PC-9 (cell line): ENCODE measurements at regions not wholly inside any gene's neighbourhood (a gene's known extent, or its start where the extent isn't known, plus 50 kb on each side); places are given as distances from the start of the nearest gene placed in this dataset.

Experiments used
- CTCF ChIP-seq: fragments of 200-600 bp; sonication (generic); conservative IDR thresholded peaks from 2 replicates; pipeline ENCODE4 v1.6.1; 2017; ENCODE audit warnings: mixed run types, antibody characterized with exemption, mild to moderate bottlenecking, moderate library complexity
- EZH2 ChIP-seq: fragments of 200-600 bp; sonication (generic); IDR thresholded peaks from 2 replicates; pipeline ENCODE4 v1.8.0; 2017; ENCODE audit warnings: antibody characterized with exemption, low read depth

GRCh38 chr4:148634476-148634875, 192.3 kb upstream of the NR3C2 start:
- TF ChIP-seq CTCF (no peak), EZH2 (no peak)
